Coronary artery (tissue), 2 donors: ENCODE measurements at regions not wholly inside any gene's neighbourhood (a gene's known extent, or its start where the extent isn't known, plus 50 kb on each side); places are given as distances from the start of the nearest gene placed in this dataset.
A peak's percentile ranks its signal among the peaks of the same experiment; 100 is the strongest.

Source experiments
- DNase-seq: peaks from one replicate; pipeline ENCODE4 v3.0.0-alpha.2; 2017; ENCODE audit warnings: low spot score
- H3K27ac ChIP-seq, 2 donors: fragments of 200-600 bp; sonication (generic); one replicate each; pipeline ENCODE4 v1.5.1; 2016 to 2019
- H3K4me3 ChIP-seq: fragments of 200-600 bp; sonication (generic); 2 replicates; pipeline ENCODE4 v1.5.1; 2016; ENCODE audit warnings: mild to moderate bottlenecking, moderate library complexity
- CTCF ChIP-seq: fragments of 200-600 bp; sonication (generic); IDR thresholded peaks from one replicate; pipeline ENCODE4 v1.5.1; 2019; ENCODE audit warnings: antibody characterized with exemption

- H3K27ac ChIP-seq = peak overlapping the region; percentile 2 to 32
- no peak for TF ChIP-seq CTCF
- no peak overlapping the region for H3K4me3 ChIP-seq
- no peak for DNase-seq
These were observed 62.1 kb upstream of the TMEM17 start for GRCh38 chr2:62568074-62568473.

- no peak for TF ChIP-seq CTCF
- Histone ChIP-seq H3K4me3 (no peak overlapping the region), H3K27ac (peak overlapping the region; percentile 2 to 32)
- no peak for DNase-seq
These were observed 61.7 kb upstream of the TMEM17 start for GRCh38 chr2:62567669-62568068.

GRCh38 chr2:62566847-62567246 is 60.9 kb upstream of the TMEM17 start:
- no peak for TF ChIP-seq CTCF
- H3K27ac ChIP-seq = no peak overlapping the region
- no peak overlapping the region for H3K4me3 ChIP-seq
- no peak for DNase-seq

- no peak for TF ChIP-seq CTCF
- H3K4me3 ChIP-seq = no peak overlapping the region
- H3K27ac ChIP-seq = no peak overlapping the region
- no peak for DNase-seq
These were observed 59.4 kb upstream of the TMEM17 start for GRCh38 chr2:62565309-62565908.

GRCh38 chr2:62564380-62565137 is 58.6 kb upstream of the TMEM17 start:
- no peak for TF ChIP-seq CTCF
- Histone ChIP-seq H3K4me3 (no peak overlapping the region), H3K27ac (no peak overlapping the region)
- no peak for DNase-seq

GRCh38 chr2:62561586-62561985 is 55.6 kb upstream of the TMEM17 start:
- no peak overlapping the region for H3K27ac ChIP-seq
- no peak for TF ChIP-seq CTCF
- H3K4me3 ChIP-seq = no peak overlapping the region
- DNase-seq = no peak

- Histone ChIP-seq H3K4me3 (no peak overlapping the region), H3K27ac (no peak overlapping the region)
- no peak for DNase-seq
- TF ChIP-seq CTCF = no peak
These were observed 53.6 kb upstream of the TMEM17 start for GRCh38 chr2:62559582-62559981.
